GM18870 (cell line): ENCODE measurements at regions not wholly inside any gene's neighbourhood (a gene's known extent, or its start where the extent isn't known, plus 50 kb on each side); places are given as distances from the start of the nearest gene placed in this dataset.
"Not testable (repeated sequence)": the region's sequence is repeated elsewhere in the genome, so short reads cannot be mapped to it uniquely, and the experiment has no call there.

ENCODE experiments used
- ATAC-seq: cut with Tn5 transposase; IDR thresholded peaks from one replicate; pipeline ENCODE4 v1.9.1; 2021; ENCODE audit warnings: moderate library complexity; ENCODE audit not compliant: unreplicated experiment

GRCh38 chr6:81925201-81925600 lies 172.7 kb upstream of the TENT5A start:
- ATAC-seq, result no peak

DNA sequence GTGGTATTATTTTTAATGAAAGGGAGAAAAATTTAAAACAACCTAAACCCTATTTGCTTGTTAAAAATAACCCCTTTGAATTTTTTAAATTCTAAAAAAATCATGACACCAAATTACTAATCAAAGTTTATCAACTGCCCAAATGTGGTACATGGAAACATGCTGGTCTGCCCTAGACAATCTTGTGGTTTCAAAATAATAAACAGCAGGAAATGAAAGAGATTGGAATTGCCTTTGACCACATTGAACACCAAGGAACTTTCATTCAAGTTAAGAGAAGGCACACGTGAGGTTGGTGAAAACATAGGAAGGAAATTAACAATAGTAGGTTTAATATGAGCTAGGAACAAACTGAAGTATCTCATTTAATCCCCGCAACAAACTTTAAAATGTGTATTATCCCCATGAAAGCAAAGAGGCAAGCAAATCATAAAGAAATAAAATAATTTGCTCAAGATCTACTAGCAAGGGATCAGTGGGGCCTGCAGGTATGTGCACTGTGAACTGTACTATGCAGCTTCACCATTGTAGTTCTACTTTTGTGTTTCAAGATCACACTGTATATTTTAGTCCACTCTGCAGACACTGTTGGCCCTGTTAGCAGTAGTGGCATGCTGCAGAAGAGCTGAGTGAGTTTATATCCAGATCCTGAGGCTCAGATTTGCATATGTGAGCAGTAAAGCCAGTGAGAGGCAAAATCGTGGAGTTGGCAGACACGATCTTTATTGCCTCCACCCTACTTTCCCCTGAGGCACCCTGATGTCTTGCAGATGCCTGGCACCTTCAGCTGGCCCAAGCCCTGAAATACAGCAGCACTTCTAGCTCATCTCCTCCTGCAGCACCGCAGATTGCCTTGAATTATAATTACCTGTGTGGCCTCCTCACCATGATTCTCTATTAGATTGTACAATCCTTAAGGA lies 157.8 kb upstream of the TENT5A start:
- no peak for ATAC-seq

- ATAC-seq, result no peak
These were observed 156.7 kb upstream of the TENT5A start for GRCh38 chr6:81909162-81909561.

DNA sequence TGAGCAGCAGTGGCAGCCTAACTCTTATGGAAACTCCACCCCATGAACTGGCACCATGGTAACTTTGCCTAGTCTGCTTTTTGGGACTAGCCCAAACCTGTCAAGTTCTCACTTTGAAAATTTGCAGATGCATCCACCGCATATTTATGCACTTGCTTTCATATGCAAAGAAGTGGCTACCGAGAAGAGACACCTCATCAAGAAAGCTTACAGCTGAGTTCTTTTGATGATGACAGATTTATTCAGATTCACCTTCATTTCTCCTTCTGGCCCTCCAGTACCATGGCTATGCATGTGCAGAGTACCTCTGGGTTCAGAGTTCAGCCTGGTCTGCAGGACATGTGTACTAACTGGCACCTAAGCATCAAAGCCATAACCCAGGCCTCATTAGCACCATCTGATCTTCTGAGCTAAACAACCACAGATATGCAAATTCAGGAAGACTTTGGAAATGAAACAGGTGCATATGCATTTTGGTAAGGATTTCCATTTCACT lies 154.3 kb upstream of the TENT5A start:
- ATAC-seq, result peak; percentile 69

- ATAC-seq, result no peak
These were observed 153.6 kb upstream of the TENT5A start for GRCh38 chr6:81906041-81906440.

GRCh38 chr6:81901551-81901966 lies 149.1 kb upstream of the TENT5A start:
- ATAC-seq, result no peak

- peak; percentile 96 for ATAC-seq
These were observed 148.1 kb upstream of the TENT5A start for GRCh38 chr6:81900616-81901015.

- no peak for ATAC-seq
These were observed 145.3 kb upstream of the TENT5A start for GRCh38 chr6:81897793-81898192.

DNA sequence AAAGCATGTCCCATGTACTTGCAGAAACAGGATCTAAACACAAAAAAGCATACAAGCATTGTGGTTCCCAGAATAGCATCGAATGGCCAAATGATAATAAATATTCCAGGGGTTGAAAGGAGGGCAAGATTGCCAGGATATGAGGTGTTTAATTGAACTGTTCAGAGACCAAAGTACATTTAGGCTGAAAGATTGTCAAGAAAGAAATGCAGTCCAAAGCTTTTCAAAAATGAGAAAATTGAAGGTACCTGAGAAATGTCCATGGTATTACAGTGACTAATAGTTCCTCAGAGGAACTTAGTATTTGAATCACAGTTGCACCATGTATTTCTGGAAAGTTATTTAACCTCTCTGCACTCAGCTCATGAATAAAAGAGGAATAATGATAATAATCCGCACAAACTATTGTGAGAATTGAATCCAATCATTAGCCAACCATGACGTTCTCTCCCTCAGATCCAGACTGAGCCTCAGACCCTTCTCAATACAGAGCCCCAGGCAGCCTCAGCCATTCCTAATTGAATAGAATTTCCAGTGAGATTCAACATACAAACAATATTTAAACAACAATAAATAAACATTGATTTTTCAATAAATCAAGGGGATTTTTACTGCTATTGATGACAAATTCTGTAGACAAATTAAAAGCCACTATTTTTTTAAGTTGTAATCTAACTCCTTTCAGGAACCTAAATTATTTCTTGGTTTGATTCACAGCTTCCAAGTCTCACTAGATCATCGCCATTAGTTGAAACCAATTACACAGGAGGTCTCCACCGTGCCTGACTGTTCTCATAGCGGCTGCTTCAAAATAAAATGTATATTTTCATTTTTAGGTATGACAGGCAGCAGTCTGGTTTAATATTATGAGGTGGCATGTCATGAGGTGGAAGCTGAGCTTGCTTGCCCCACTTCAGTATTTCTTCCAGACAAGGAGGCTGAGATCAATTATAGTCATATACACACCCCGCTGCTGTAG lies 144.3 kb upstream of the TENT5A start:
- ATAC-seq, result no peak

DNA sequence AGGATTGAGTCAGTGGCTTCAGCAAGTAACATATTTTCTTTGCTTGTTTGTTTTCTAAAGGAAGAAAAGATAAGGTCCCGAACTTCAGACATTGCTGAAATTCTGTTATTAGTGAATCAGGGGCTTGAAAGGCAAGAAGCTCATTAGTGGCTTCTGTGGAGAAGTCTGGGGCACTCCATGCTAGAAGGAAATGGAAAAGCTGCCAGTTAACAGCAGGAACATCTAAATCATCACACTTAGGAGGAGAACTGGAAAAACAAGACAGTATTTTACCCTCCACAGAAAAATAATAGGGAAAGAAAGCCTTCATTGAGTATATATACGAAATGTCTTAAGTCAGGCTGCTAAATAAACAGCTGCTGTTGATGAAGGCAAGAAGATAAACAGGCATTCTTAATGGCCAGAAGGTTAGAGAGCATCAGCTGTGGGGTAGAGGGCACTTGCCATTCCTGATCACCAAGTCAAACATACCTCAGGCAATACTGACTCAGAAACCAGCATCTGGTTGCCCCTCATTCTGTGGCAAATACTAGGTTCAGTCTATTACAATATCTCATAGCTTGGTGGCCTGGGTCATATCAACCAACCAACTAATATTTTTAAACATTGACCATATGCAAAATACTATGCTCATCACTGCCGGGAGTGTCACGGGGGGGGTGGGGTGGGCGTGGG lies 143.2 kb upstream of the TENT5A start:
- ATAC-seq, result no peak

DNA sequence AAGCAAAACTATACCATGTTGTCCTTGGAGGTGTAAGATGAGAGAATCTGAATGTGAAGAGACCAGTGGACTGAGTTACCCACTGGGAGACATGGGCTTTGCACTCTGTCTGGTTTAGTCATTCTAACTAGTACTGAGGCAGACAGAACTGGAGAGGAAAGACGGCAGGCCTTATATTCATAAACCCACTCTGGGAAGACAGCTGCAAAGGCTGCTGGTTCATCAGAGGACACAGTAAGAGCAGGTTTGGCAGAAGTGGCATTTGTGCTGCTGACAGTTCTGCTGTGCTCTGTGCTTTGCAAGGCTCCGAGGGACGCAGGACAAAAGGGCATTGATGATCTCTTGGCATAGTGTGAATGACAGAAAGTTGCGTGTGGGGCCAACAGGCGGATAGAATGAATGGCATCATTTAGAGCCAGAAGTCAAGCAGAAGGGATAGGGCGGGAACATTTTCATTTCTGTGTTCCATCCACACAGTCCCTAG lies 142.3 kb upstream of the TENT5A start:
- peak; percentile 59 for ATAC-seq

DNA sequence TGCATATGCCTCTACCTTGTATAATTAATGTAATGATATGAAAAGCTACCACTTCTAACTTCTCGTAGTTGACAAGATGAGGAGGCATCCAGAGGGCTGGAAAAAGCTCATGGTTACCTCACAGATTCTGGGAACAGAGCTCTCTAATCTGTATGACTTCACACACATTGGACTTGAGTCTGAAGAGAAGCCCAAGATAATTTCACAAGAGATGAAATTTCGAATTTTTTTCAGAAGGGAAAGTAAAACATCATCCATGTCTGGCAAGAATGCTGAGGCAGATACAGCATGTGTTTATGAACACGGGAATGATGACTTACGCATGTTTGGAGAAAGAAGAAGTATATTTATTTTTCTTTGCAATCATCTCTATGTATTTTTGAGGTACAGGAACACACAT lies 141.8 kb upstream of the TENT5A start:
- no peak for ATAC-seq

DNA sequence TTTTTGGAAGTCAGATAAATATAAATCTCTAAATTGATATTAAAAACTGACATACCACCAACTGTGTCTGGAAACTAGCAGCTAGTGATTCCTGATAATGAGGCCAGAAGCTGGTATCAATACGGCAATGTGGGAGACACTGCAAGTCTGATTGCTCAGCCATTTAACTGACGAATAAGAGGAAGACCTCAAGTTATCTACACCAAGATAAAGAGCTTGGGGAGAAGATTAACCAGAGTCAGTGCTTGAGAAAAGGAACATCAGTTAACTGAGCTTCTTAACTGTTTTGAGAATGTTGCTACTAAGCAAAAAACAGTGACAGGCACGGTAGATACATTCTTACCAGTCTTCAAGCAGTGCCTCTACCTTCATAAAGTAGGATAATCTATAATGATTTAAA lies 140.4 kb upstream of the TENT5A start:
- no peak for ATAC-seq

GRCh38 chr6:81891874-81892273 lies 139.4 kb upstream of the TENT5A start:
- ATAC-seq, result no peak

DNA sequence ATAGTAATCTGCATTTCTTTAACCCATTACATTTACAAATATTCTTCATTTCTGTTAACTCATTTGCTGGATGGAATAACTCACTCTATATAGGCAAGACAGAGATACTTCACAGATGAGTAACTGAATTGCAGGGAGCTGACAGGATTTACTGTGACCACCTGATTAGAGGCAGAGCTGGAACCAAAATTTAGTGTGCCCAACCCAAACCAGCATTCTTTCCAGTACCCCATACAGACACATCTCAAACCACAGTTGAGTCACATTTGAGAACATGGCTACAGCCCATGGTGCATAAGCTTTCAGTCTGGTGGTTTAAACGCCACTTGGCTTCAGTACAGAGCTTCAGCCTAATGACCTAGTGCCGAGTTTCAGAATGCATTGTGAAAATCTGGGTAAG lies 138.4 kb upstream of the TENT5A start:
- no peak for ATAC-seq

DNA sequence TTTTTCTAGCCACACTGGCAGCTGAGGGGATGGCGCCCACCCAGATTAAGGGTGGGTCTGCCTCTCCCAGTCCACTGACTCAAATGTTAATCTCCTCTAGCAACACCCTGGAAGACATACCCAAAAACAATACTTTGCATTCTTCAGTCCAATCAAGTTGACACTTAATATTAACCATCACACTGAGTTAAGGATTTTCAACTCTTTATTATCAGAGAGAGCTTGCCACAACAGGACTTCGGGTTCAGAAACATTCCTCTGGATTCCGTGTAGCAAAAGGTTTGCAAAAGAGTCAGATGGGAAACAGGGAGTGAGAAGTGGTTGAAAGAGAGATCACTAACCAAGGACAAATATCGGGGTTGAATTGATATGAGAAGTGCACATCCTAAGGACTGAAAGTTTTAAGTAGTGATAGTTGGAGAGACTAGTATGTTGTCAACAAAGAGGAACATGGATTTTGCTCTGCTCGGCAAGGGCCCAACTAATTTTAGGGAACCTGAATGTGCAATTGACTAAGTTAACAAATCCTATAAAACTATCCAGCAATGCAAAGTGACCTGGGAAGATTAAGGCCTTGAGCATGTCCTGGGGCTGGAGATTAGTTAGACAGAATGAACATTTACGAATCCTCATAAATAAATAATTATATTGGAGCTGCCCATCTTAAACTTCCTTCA lies 137.0 kb upstream of the TENT5A start:
- ATAC-seq, result no peak

- ATAC-seq, result not testable (repeated sequence)
These were observed 134.4 kb upstream of the TENT5A start for GRCh38 chr6:81886909-81887308.

- no peak for ATAC-seq
These were observed 133.7 kb upstream of the TENT5A start for GRCh38 chr6:81886157-81886556.

GRCh38 chr6:81881660-81882059 lies 129.2 kb upstream of the TENT5A start:
- no peak for ATAC-seq

DNA sequence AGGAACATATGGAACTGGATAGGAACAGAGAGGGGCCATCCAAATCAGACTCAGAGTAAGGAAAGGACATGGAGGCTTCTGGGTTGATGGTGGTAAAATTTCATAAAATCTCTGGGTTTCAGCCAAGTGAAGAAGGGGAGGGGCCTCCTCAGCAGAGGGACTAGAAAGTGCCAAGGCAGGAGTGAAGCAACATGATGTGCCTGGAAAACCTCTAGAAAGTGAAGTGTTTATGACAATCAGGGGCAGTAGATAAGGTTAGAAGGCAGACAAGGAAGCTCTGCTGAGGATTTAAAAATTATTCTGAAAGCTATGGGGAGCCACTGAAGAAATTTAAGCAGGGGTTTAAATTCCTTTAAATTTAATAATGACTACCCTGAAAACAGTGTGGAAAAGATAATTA lies 126.0 kb upstream of the TENT5A start:
- no peak for ATAC-seq
